Activated naive CD4-positive, alpha-beta T cell (primary cell): ENCODE measurements at regions not wholly inside any gene's neighbourhood (a gene's known extent, or its start where the extent isn't known, plus 50 kb on each side); places are given as distances from the start of the nearest gene placed in this dataset.

Experiments
- DNase-seq, 4 experiments: peaks; one replicate each; lab custom pipeline; 2025; lab: John Stamatoyannopoulos, UW

GRCh38 chr6:163655217-163656121 is 241.0 kb downstream of the QKI start:
- DNase-seq: no peak

- DNase-seq: no peak
Measured at GRCh38 chr6:163651915-163652668, 237.6 kb downstream of the QKI start.

GRCh38 chr6:163651426-163651825 is 236.9 kb downstream of the QKI start:
- DNase-seq: no peak

GRCh38 chr6:163648868-163649267 is 234.3 kb downstream of the QKI start:
- no peak for DNase-seq

- no peak for DNase-seq
Measured at GRCh38 chr6:163647624-163648023, 233.1 kb downstream of the QKI start.

- no peak for DNase-seq
Measured at GRCh38 chr6:163646866-163647265, 232.3 kb downstream of the QKI start.

GRCh38 chr6:163646133-163646532 is 231.6 kb downstream of the QKI start:
- no peak for DNase-seq

GRCh38 chr6:163645560-163645959 is 231.0 kb downstream of the QKI start:
- no peak for DNase-seq

GRCh38 chr6:163643866-163644265 is 229.3 kb downstream of the QKI start:
- DNase-seq: no peak

GRCh38 chr6:163641706-163642105 is 227.2 kb downstream of the QKI start:
- no peak for DNase-seq

GRCh38 chr6:163640641-163641040 is 226.1 kb downstream of the QKI start:
- DNase-seq: no peak

GRCh38 chr6:163637524-163637923 is 223.0 kb downstream of the QKI start:
- no peak for DNase-seq

GRCh38 chr6:163635731-163636364 is 221.3 kb downstream of the QKI start:
- DNase-seq: no peak

GRCh38 chr6:163635315-163635714 is 220.8 kb downstream of the QKI start:
- no peak for DNase-seq

- DNase-seq: no peak
Measured at GRCh38 chr6:163634211-163635171, 220.0 kb downstream of the QKI start.

GRCh38 chr6:163630991-163631390 is 216.5 kb downstream of the QKI start:
- DNase-seq: no peak

GRCh38 chr6:163630572-163630971 is 216.1 kb downstream of the QKI start:
- no peak for DNase-seq

GRCh38 chr6:163630096-163630495 is 215.6 kb downstream of the QKI start:
- DNase-seq: no peak
